CD4-positive, alpha-beta T cell (primary cell): ENCODE measurements at regions not wholly inside any gene's neighbourhood (a gene's known extent, or its start where the extent isn't known, plus 50 kb on each side); places are given as distances from the start of the nearest gene placed in this dataset.
"Not testable (repeated sequence)": the region's sequence is repeated elsewhere in the genome, so short reads cannot be mapped to it uniquely, and the experiment has no call there.

Source experiments
- ATAC-seq: fragments of 200-7000 bp; cut with Tn5 transposase; one replicate; pipeline ENCODE4 v1.10.0; 2022; ENCODE audit warnings: mild to moderate bottlenecking; ENCODE audit not compliant: poor library complexity
- CTCF ChIA-PET: fragments of 350-600 bp; sonication (Branson Sonifier 250); formaldehyde crosslinking; loops from one replicate; lab custom pipeline; 2021; ENCODE audit warnings: antibody characterized with exemption, inconsistent platforms; lab: Charles Lee
- POLR2A ChIA-PET: fragments of 350-600 bp; sonication (Branson Sonifier 250); formaldehyde crosslinking; loops from one replicate; lab custom pipeline; 2021; ENCODE audit warnings: antibody characterized with exemption, inconsistent platforms; lab: Charles Lee
- DNase-seq, 14 experiments: peaks; one replicate each; pipeline ENCODE4 v3.0.0-alpha.2; 2013 to 2020; ENCODE audit warnings: mixed read lengths in 2 of 14
- H3K27ac ChIP-seq, 2 donors: one replicate each; pipeline versions ENCODE4 v1.5.1 to v1.7.0; 2013; ENCODE audit warnings: low read length in 2 of 2, low read depth in 1 of 2, mild to moderate bottlenecking in 1 of 2
- H3K27me3 ChIP-seq, 2 experiments: 1 replicate in 1 of 2; 2 replicates in 1 of 2; pipeline versions ENCODE4 v1.6.1 to v1.7.0; 2013; ENCODE audit warnings: low read length in 2 of 2, control low read depth in 1 of 2, mild to moderate bottlenecking in 1 of 2, moderate library complexity in 1 of 2; ENCODE audit not compliant: insufficient read depth in 2 of 2, control insufficient read depth in 1 of 2
- H3K36me3 ChIP-seq: one replicate; pipeline ENCODE4 v1.6.1; 2013; ENCODE audit warnings: low read length, control low read depth; ENCODE audit not compliant: insufficient read depth
- H3K4me1 ChIP-seq: one replicate; pipeline ENCODE4 v1.6.1; 2013; ENCODE audit warnings: low read length, control low read depth; ENCODE audit not compliant: insufficient read depth
- H3K4me3 ChIP-seq: one replicate; pipeline ENCODE4 v1.5.1; 2013; ENCODE audit warnings: mild to moderate bottlenecking, low read length, moderate library complexity
- H3K9me3 ChIP-seq, 2 experiments: 1 replicate in 1 of 2; 2 replicates in 1 of 2; pipeline versions ENCODE4 v1.6.1 to v1.7.0; 2013; ENCODE audit warnings: low read length in 2 of 2, mild to moderate bottlenecking in 2 of 2, control low read depth in 1 of 2, moderate library complexity in 1 of 2; ENCODE audit not compliant: control insufficient read depth in 1 of 2, insufficient read depth in 1 of 2
- H3K27ac Mint-ChIP-seq: one replicate; pipeline ENCODE4 v1.8.0; 2020; ENCODE audit warnings: mixed read lengths
- H3K27me3 Mint-ChIP-seq: one replicate; pipeline ENCODE4 v1.8.0; 2021; ENCODE audit warnings: mixed read lengths
- H3K36me3 Mint-ChIP-seq: one replicate; pipeline ENCODE4 v1.8.0; 2021; ENCODE audit warnings: low read depth, mixed read lengths
- H3K4me1 Mint-ChIP-seq: one replicate; pipeline ENCODE4 v1.8.0; 2021; ENCODE audit warnings: low read depth, mixed read lengths
- H3K4me3 Mint-ChIP-seq: one replicate; pipeline ENCODE4 v1.8.0; 2020; ENCODE audit warnings: mild to moderate bottlenecking, mixed read lengths
- H3K9me3 Mint-ChIP-seq: one replicate; pipeline ENCODE4 v1.8.0; 2020; ENCODE audit warnings: mixed read lengths
- CTCF ChIP-seq: fragments of 200-600 bp; IDR thresholded peaks from one replicate; pipeline ENCODE4 v1.8.0; 2022; ENCODE audit warnings: antibody characterized with exemption, mild to moderate bottlenecking
- intact Hi-C, 2 experiments: fragments of 100-400 bp; cut with DNase I in 1 of 2; cut with micrococcal nuclease in 1 of 2; formaldehyde crosslinking; loops; one replicate each; pipeline versions ENCODE4 v1.15.1 to v1.9.0; 2023 to 2025; cut with DNase I, micrococcal nuclease

GRCh38 chr11:67820081-67820480 lies 145.7 kb upstream of the ALDH3B2 start:
- Mint-ChIP-seq H3K36me3 (no peaks in the 10 kb centered on the region), H3K4me1 (no peaks in the 10 kb centered on the region), H3K27me3 (peaks cover 27% of the 10 kb centered on the region), H3K9me3 (no peaks in the 10 kb centered on the region), H3K4me3 (no peak overlapping the region), H3K27ac (no peak overlapping the region)
- ChIA-PET POLR2A (no interaction called here), CTCF (no interaction called here)
- intact Hi-C loops = no loop called here
- ATAC-seq (no peak), DNase-seq (no peak)
- Histone ChIP-seq H3K4me1 (no peaks in the 10 kb centered on the region), H3K9me3 (no peaks in the 10 kb centered on the region), H3K27me3 (no peaks in the 10 kb centered on the region), H3K4me3 (no peak overlapping the region), H3K36me3 (no peaks in the 10 kb centered on the region), H3K27ac (no peak overlapping the region)
- TF ChIP-seq CTCF = no peak

GRCh38 chr11:67817558-67817957 lies 143.1 kb upstream of the ALDH3B2 start:
- CTCF ChIA-PET, H3K9me3 Mint-ChIP-seq, H3K27ac ChIP-seq, H3K36me3 ChIP-seq, H3K36me3 Mint-ChIP-seq, intact Hi-C loops, H3K4me1 ChIP-seq, H3K4me3 ChIP-seq, H3K4me1 Mint-ChIP-seq, POLR2A ChIA-PET, H3K4me3 Mint-ChIP-seq, DNase-seq, H3K27ac Mint-ChIP-seq, H3K27me3 ChIP-seq, H3K9me3 ChIP-seq, ATAC-seq: not testable (repeated sequence)
- H3K27me3 Mint-ChIP-seq = peaks cover 12% of the 10 kb centered on the region

- POLR2A ChIA-PET, H3K36me3 Mint-ChIP-seq, DNase-seq, H3K9me3 Mint-ChIP-seq, H3K36me3 ChIP-seq, H3K4me3 Mint-ChIP-seq, H3K27me3 ChIP-seq, H3K27ac Mint-ChIP-seq, CTCF ChIA-PET, H3K4me1 Mint-ChIP-seq, ATAC-seq, H3K9me3 ChIP-seq, H3K27ac ChIP-seq, H3K27me3 Mint-ChIP-seq, H3K4me3 ChIP-seq: not testable (repeated sequence)
- intact Hi-C loops = loop anchor here in 1 of 2 experiments (5.0 to 10.0 kb wide), 3 partner anchors 223 to 694 kb away; partner anchors contain the start of genes KDM2A, KMT5B and NDUFS8
- peaks cover 11% of the 10 kb centered on the region for H3K4me1 ChIP-seq
These were observed 134.9 kb upstream of the ALDH3B2 start for GRCh38 chr11:67809301-67809700.

- H3K27ac Mint-ChIP-seq, H3K27me3 ChIP-seq, POLR2A ChIA-PET, DNase-seq, H3K9me3 Mint-ChIP-seq, ATAC-seq, H3K36me3 Mint-ChIP-seq, H3K27ac ChIP-seq, H3K4me3 ChIP-seq, H3K9me3 ChIP-seq, CTCF ChIA-PET, H3K36me3 ChIP-seq, H3K27me3 Mint-ChIP-seq: not testable (repeated sequence)
- peaks cover 18% of the 10 kb centered on the region for H3K4me1 Mint-ChIP-seq
- peaks cover 11% of the 10 kb centered on the region for H3K4me1 ChIP-seq
- peak overlapping the region; percentile 25 for H3K4me3 Mint-ChIP-seq
- intact Hi-C loops = loop anchor here in 1 of 2 experiments (5.0 to 10.0 kb wide), 3 partner anchors 224 to 693 kb away; partner anchors contain the start of genes KDM2A, KMT5B and NDUFS8
These were observed 133.5 kb upstream of the ALDH3B2 start for GRCh38 chr11:67807896-67808295.

GRCh38 chr11:67806728-67807235 lies 132.4 kb upstream of the ALDH3B2 start:
- H3K27me3 ChIP-seq, DNase-seq, H3K36me3 ChIP-seq, H3K36me3 Mint-ChIP-seq, POLR2A ChIA-PET, ATAC-seq, H3K9me3 ChIP-seq, CTCF ChIA-PET, H3K9me3 Mint-ChIP-seq, H3K27me3 Mint-ChIP-seq, H3K27ac ChIP-seq: not testable (repeated sequence)
- H3K4me3 Mint-ChIP-seq = peak overlapping the region; percentile 88
- H3K4me3 ChIP-seq = peak overlapping the region; percentile 56
- peak overlapping the region; percentile 95 for H3K27ac Mint-ChIP-seq
- H3K4me1 Mint-ChIP-seq = peaks cover 18% of the 10 kb centered on the region
- intact Hi-C loops = loop anchor here in 1 of 2 experiments (5.0 to 10.0 kb wide), 3 partner anchors 226 to 692 kb away; partner anchors contain the start of genes KDM2A, KMT5B and NDUFS8
- peaks cover 11% of the 10 kb centered on the region for H3K4me1 ChIP-seq

- H3K4me3 ChIP-seq = peak overlapping the region; percentile 56
- peak in 1 of 14 experiments; percentile 4 for DNase-seq
- POLR2A ChIA-PET = interaction anchor here (1.1 kb wide), 1 partner anchor 192 kb away, joined by 6 read pairs; no protein-coding TSS in a partner anchor
- peak overlapping the region; percentile 88 for H3K4me3 Mint-ChIP-seq
- not testable (repeated sequence) for H3K27me3 Mint-ChIP-seq, ATAC-seq, H3K36me3 Mint-ChIP-seq, H3K9me3 Mint-ChIP-seq, H3K36me3 ChIP-seq, H3K27me3 ChIP-seq, H3K9me3 ChIP-seq
- H3K4me1 ChIP-seq = peaks cover 11% of the 10 kb centered on the region
- intact Hi-C loops = loop anchor here in 1 of 2 experiments (5.0 to 10.0 kb wide), 3 partner anchors 226 to 691 kb away; partner anchors contain the start of genes KDM2A, KMT5B and NDUFS8
- H3K27ac Mint-ChIP-seq = peak overlapping the region; percentile 95
- H3K4me1 Mint-ChIP-seq = peaks cover 18% of the 10 kb centered on the region
- peak overlapping the region; percentile 55 to 65 for H3K27ac ChIP-seq
- CTCF ChIA-PET = interaction anchor here (0.7 kb wide), 1 partner anchor 177 kb away, joined by 3 read pairs; the partner anchor contains the start of gene NUDT8
These were observed 131.8 kb upstream of the ALDH3B2 start for GRCh38 chr11:67806183-67806582.
